HUES48 (cell line): ENCODE measurements at regions not wholly inside any gene's neighbourhood (a gene's known extent, or its start where the extent isn't known, plus 50 kb on each side); places are given as distances from the start of the nearest gene placed in this dataset.
"Not testable (repeated sequence)": the region's sequence is repeated elsewhere in the genome, so short reads cannot be mapped to it uniquely, and the experiment has no call there.

Experiments
- H3K27ac ChIP-seq: one replicate; pipeline ENCODE4 v1.7.0; 2013; ENCODE audit warnings: low read depth, low read length, inconsistent platforms
- H3K27me3 ChIP-seq: 2 replicates; pipeline ENCODE4 v1.6.1; 2013; ENCODE audit warnings: mild to moderate bottlenecking, low read length; ENCODE audit not compliant: control insufficient read depth, insufficient read depth
- H3K36me3 ChIP-seq: 2 replicates; pipeline ENCODE4 v1.6.1; 2013; ENCODE audit warnings: low read length; ENCODE audit not compliant: control insufficient read depth, insufficient read depth
- H3K4me1 ChIP-seq: 2 replicates; pipeline ENCODE4 v1.6.1; 2013; ENCODE audit warnings: mild to moderate bottlenecking, low read length; ENCODE audit not compliant: control insufficient read depth, insufficient read depth
- H3K4me3 ChIP-seq: 2 replicates; pipeline ENCODE4 v1.5.1; 2013; ENCODE audit warnings: mild to moderate bottlenecking, low read depth, low read length
- H3K9ac ChIP-seq: 2 replicates; pipeline ENCODE4 v1.6.1; 2013; ENCODE audit warnings: mild to moderate bottlenecking, low read depth, low read length, moderate library complexity
- H3K9me3 ChIP-seq: 2 replicates; pipeline ENCODE4 v1.6.1; 2013; ENCODE audit warnings: low read length; ENCODE audit not compliant: control insufficient read depth, insufficient read depth

GRCh38 chr4:146105464-146105863 lies 70.1 kb upstream of the LSM6 start:
- no peak overlapping the region for H3K27ac ChIP-seq
- no peaks in the 10 kb centered on the region for H3K4me1 ChIP-seq
- H3K9me3 ChIP-seq = no peaks in the 10 kb centered on the region
- no peaks in the 10 kb centered on the region for H3K36me3 ChIP-seq
- H3K27me3 ChIP-seq = no peaks in the 10 kb centered on the region
- H3K4me3 ChIP-seq = no peak overlapping the region
- H3K9ac ChIP-seq = no peak overlapping the region

- Histone ChIP-seq H3K4me3 (no peak overlapping the region), H3K9me3 (no peaks in the 10 kb centered on the region), H3K27me3 (no peaks in the 10 kb centered on the region), H3K4me1 (no peaks in the 10 kb centered on the region), H3K36me3 (no peaks in the 10 kb centered on the region), H3K27ac (no peak overlapping the region), H3K9ac (no peak overlapping the region)
Measured at GRCh38 chr4:146104541-146104940, 71.0 kb upstream of the LSM6 start.

DNA sequence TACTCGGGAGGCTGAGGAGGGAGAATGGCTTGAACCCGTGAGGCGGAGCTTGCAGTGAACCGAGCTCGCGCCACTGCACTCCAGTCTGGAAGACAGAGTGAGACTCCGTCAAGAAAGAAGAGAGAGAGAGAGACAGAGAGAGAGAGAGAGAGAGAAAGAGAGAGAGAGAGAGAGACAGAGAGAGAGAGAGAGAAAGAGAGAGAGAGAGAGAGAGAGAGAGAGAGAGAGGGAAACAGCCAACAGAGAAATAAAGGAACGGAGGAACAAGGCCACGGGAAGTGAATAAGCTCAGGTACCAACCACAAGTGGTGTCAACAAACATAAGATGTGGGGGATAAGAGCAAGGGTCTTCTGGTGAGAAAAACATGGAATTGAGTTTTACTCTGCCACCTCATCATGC lies 71.5 kb upstream of the LSM6 start:
- H3K27ac ChIP-seq, H3K9ac ChIP-seq, H3K36me3 ChIP-seq, H3K9me3 ChIP-seq, H3K4me1 ChIP-seq, H3K27me3 ChIP-seq, H3K4me3 ChIP-seq: not testable (repeated sequence)

GRCh38 chr4:146099585-146099984 lies 75.9 kb upstream of the LSM6 start:
- Histone ChIP-seq H3K9ac (no peak overlapping the region), H3K36me3 (no peaks in the 10 kb centered on the region), H3K4me3 (no peak overlapping the region), H3K27me3 (no peaks in the 10 kb centered on the region), H3K4me1 (no peaks in the 10 kb centered on the region), H3K9me3 (no peaks in the 10 kb centered on the region), H3K27ac (no peak overlapping the region)

- no peak overlapping the region for H3K9ac ChIP-seq
- H3K36me3 ChIP-seq = no peaks in the 10 kb centered on the region
- H3K4me3 ChIP-seq = no peak overlapping the region
- no peaks in the 10 kb centered on the region for H3K9me3 ChIP-seq
- H3K27me3 ChIP-seq = no peaks in the 10 kb centered on the region
- no peaks in the 10 kb centered on the region for H3K4me1 ChIP-seq
- no peak overlapping the region for H3K27ac ChIP-seq
Measured at GRCh38 chr4:146098978-146099377, 76.5 kb upstream of the LSM6 start.

DNA sequence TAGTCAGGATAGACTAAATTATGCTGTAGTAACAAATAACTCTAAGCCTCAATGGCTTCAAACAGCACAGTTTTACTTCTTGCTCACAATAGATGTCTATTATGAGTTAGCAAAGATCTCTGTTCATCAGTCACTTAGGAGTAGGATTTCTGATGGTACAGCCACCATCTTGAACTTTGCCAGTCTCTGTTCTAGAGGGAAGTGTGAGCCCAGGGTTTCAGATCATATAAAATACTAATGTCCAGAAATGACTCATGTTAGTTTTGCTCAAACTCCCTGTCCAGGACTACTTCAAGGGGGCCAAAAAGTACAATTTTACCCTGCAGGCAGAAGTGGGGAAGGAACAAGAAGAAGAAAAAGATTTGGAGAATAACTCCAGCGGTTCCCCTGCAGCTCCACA lies 77.1 kb upstream of the LSM6 start:
- no peaks in the 10 kb centered on the region for H3K36me3 ChIP-seq
- H3K27me3 ChIP-seq = no peaks in the 10 kb centered on the region
- H3K9ac ChIP-seq = no peak overlapping the region
- H3K4me3 ChIP-seq = no peak overlapping the region
- H3K4me1 ChIP-seq = no peaks in the 10 kb centered on the region
- H3K27ac ChIP-seq = no peak overlapping the region
- H3K9me3 ChIP-seq = no peaks in the 10 kb centered on the region

- H3K27ac ChIP-seq = no peak overlapping the region
- no peaks in the 10 kb centered on the region for H3K36me3 ChIP-seq
- H3K4me3 ChIP-seq = no peak overlapping the region
- no peak overlapping the region for H3K9ac ChIP-seq
- no peaks in the 10 kb centered on the region for H3K9me3 ChIP-seq
- no peaks in the 10 kb centered on the region for H3K4me1 ChIP-seq
- no peaks in the 10 kb centered on the region for H3K27me3 ChIP-seq
Measured at GRCh38 chr4:146096371-146096770, 79.1 kb upstream of the LSM6 start.

- H3K27ac ChIP-seq = no peak overlapping the region
- H3K9me3 ChIP-seq = no peaks in the 10 kb centered on the region
- no peaks in the 10 kb centered on the region for H3K36me3 ChIP-seq
- no peaks in the 10 kb centered on the region for H3K27me3 ChIP-seq
- no peak overlapping the region for H3K9ac ChIP-seq
- H3K4me3 ChIP-seq = no peak overlapping the region
- no peaks in the 10 kb centered on the region for H3K4me1 ChIP-seq
Measured at GRCh38 chr4:146095860-146096259, 79.7 kb upstream of the LSM6 start.

DNA sequence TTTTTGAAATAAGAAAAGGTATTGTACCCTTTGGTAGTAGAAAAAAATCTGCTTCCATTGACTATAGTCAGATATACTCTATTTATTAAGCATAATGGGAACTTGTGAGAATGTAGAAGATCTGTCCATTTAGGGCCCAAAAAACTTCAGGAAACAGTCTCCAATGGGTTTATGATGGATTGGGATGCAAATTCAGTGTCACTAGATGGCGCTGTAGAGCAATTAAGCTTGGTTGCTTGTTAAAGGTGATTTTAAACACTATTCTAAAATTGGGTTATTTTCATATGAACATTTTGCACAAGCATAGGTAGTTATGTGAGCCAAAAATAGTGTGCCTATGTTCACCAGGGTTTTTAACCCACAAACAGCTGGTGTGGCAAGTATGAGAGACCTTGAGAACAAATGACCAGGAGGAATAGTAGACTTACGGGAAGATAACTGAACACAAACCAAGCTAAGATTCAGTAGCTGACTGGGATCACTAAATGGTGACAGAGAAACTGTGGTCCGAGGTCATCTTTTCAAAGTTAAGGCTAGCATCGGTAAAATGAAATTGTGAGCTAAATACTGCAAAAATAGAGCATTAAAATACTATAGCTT lies 80.3 kb upstream of the LSM6 start:
- no peak overlapping the region for H3K27ac ChIP-seq
- H3K4me1 ChIP-seq = no peaks in the 10 kb centered on the region
- H3K36me3 ChIP-seq = no peaks in the 10 kb centered on the region

DNA sequence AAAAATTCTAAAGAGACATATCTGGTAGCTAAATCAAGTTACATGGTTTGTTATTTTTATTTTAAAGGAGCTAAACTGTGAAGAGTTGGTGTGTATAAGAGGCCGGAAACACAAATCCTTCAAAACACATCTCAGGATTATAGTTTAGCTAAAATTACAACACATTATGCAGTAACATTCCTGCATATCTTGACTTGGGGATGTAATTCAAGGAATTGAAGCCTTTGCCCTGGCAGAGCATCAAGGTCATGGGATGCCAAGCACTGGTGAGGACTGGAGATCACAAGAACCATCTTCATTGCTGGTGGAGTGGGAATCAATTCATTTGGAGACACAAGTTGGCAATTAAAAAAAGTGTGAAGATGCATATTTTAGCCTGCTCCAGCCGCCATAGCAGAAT lies 86.8 kb upstream of the LSM6 start:
- H3K9ac ChIP-seq = no peak overlapping the region
- no peak overlapping the region for H3K4me3 ChIP-seq
- H3K27ac ChIP-seq = no peak overlapping the region
- H3K9me3 ChIP-seq = no peaks in the 10 kb centered on the region
- H3K36me3 ChIP-seq = no peaks in the 10 kb centered on the region
- no peaks in the 10 kb centered on the region for H3K4me1 ChIP-seq
- no peaks in the 10 kb centered on the region for H3K27me3 ChIP-seq

More for the DNA sequence above, 80.3 kb upstream of the LSM6 start:
- no peak overlapping the region for H3K4me3 ChIP-seq
- no peaks in the 10 kb centered on the region for H3K27me3 ChIP-seq
- H3K9me3 ChIP-seq = no peaks in the 10 kb centered on the region
- no peak overlapping the region for H3K9ac ChIP-seq

GRCh38 chr4:146087856-146088255 lies 87.7 kb upstream of the LSM6 start:
- Histone ChIP-seq H3K4me3 (no peak overlapping the region), H3K27me3 (no peaks in the 10 kb centered on the region), H3K9ac (no peak overlapping the region), H3K36me3 (no peaks in the 10 kb centered on the region), H3K9me3 (no peaks in the 10 kb centered on the region), H3K27ac (no peak overlapping the region), H3K4me1 (no peaks in the 10 kb centered on the region)

DNA sequence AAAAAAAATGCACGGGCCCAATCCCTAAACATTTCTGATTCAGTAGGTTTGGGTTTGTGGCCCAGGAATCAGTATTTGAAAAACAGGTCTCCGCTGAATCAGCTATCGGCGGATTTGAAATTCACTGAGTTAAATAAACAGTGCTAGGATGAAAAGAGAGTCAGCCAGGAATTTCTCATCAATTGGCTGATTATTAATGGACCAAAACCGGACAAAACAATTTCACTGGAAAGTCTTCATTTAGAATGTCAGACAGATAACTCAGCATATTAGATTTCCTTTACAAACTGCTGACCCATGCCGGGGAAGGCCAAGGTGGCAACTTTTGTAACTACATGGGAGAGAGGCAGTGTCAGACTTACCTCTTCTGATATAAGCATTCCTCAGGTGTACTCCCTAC lies 99.4 kb upstream of the LSM6 start:
- Histone ChIP-seq H3K9me3 (no peaks in the 10 kb centered on the region), H3K9ac (no peak overlapping the region), H3K27me3 (no peaks in the 10 kb centered on the region)

More for the DNA sequence above, 99.4 kb upstream of the LSM6 start:
- Histone ChIP-seq H3K4me3 (no peak overlapping the region), H3K27ac (no peak overlapping the region), H3K36me3 (no peaks in the 10 kb centered on the region), H3K4me1 (no peaks in the 10 kb centered on the region)
